HG03039 (cell line): ENCODE measurements at regions not wholly inside any gene's neighbourhood (a gene's known extent, or its start where the extent isn't known, plus 50 kb on each side); places are given as distances from the start of the nearest gene placed in this dataset.

ENCODE experiments used
- ATAC-seq: cut with Tn5 transposase; IDR thresholded peaks from one replicate; pipeline ENCODE4 v1.9.1; 2021; ENCODE audit warnings: mild to moderate bottlenecking, moderate library complexity; ENCODE audit not compliant: unreplicated experiment

DNA sequence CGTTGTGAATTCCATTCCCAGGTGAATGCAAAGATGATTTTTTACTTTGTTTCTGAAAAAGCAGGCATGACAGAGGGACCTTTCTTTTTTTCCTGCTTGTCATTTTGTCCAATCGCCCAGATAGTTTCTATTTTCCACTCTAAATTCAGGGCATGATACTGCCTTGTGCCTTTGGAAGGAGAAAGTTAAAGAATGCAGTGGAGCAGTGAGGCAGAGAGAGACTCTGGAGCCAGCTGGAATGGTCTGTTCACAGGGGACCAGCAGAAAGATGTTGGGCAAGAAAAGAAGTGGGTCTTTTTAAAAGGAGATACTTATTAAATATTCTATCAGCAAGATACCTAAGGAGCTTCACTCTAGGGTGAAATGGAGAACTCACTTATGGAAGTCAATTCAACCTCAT, 532.3 kb downstream of the BRINP1 start:
- no peak for ATAC-seq

- no peak for ATAC-seq
Measured at GRCh38 chr9:118871531-118871930, 497.7 kb downstream of the BRINP1 start.

DNA sequence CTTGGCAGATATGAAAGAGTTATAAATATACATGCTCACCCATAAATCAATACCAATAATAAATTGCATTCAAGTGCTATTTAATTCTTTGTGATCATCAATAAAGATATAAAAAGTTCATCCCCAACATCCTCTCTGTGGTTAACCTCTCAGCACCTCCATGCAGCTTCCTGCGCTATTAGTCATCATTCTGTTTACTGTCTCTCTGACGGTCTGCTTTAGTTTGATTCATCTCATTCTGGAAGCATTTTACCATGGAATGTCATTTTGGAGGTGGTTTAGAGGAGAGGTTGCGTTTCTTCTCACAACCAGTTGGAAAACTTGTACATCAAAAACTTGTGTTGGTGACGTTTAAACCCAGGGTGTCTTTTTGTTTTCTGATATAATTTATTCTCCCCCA, 486.6 kb downstream of the BRINP1 start:
- no peak for ATAC-seq

GRCh38 chr9:118883411-118883810, 485.8 kb downstream of the BRINP1 start:
- no peak for ATAC-seq

DNA sequence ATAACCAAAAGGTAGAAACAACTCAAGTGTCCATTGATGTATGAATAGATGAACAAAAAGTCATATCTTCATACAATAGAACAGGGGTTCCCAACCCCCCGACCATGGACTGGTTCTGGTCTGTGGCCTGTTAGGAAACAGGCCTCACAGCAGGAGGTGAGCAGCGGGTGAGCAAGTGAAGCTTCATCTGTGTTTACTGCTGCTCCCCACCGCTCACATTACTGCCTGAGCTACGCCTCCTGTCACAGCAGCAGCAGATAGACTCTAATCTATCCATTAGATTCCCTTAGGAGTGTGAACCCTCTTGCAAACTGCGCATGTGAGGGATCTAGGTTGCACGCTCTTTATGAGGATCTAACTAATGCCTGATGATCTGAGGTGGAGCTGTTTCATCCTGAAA, 478.0 kb downstream of the BRINP1 start:
- no peak for ATAC-seq

DNA sequence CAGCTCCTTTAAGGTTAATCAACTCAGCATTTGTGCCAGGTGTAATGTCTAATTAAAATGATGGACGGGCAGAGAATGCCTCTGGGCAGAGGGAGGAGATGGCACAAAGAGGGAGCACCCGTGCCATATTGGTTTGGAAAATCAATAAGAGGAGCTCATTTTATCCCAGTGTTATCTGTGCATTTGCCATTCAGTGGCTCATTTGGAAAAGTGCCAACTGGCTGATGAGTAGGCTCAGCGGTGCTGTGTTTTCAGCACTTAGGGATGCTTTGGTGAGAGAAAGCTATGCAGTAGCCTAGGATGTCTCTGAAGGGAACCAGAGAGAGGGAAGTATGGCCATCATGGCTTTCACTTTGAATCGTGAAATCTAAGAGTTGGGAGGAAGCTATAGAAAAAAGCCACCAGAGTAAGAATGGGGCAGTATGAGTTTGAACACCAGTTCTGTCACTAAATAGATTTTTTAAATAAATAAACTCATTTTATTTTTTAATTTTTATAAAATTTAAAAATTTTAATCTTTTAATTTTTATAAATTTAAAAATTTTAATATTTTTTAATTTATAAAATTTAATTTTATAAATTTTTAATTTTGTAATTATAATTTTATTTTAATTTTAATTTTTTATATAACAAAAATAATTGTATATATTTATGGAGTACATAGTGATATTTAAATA, 472.8 kb downstream of the BRINP1 start:
- no peak for ATAC-seq

DNA sequence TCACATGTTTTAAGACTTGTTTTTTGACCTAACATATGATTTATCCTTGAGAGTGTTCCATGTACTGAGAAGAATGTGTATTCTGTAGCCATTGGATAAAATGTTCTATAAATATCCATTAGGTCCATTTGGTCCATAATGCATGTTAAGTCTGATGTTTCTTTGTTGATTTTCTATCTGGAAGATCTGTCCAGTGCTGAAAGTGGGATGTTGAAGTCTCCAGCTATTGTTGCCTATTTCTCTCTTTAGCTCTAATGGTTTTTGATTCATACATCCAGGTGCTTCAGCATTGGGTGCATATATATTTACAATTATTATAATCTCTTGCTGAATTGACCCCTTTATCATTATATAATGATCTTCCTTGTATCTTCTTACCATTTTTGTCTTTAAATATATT, 451.1 kb downstream of the BRINP1 start:
- no peak for ATAC-seq

- no peak for ATAC-seq
Measured at GRCh38 chr9:118928722-118929121, 440.5 kb downstream of the BRINP1 start.

- no peak for ATAC-seq
Measured at GRCh38 chr9:118929287-118929686, 439.9 kb downstream of the BRINP1 start.

DNA sequence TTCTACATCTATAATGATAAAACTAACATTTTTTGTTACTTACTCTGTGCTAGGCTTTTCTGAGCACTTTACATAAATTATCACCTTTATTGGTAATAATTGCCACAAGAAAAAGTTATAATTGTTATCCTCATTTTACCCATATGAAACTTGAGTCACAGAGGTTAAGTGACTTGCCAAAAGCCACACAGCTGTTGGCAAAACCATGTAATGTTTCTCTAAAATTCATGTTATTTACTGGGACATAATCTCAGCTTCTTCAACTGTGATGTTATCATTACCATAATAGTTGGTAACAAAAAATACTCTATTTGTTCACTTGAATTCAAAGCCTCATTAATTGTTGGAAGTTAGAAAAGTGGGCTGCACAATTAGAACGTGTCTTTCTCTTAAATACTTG, 437.3 kb downstream of the BRINP1 start:
- no peak for ATAC-seq

DNA sequence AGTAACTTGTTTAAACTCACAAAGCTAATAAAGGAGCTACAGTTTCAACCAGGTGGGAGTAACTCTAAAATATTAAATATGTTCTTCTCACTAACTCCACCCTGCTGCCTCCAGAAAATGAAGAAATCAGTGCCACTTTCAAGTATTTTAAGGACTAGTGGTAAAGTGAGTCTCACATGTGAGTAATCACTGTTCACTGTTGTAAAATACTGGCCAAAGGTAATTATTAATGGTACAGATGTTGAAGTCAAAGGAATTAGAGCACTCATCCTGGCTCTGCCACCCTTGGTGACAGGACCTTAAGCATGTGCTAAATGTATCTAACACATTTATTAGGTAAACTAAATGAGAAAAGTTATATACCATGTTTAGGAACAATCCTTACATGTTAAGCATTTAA, 430.7 kb downstream of the BRINP1 start:
- ATAC-seq, result no peak

- ATAC-seq, result no peak
Measured at GRCh38 chr9:118940473-118940872, 428.8 kb downstream of the BRINP1 start.

GRCh38 chr9:118946669-118947068, 422.6 kb downstream of the BRINP1 start:
- no peak for ATAC-seq

DNA sequence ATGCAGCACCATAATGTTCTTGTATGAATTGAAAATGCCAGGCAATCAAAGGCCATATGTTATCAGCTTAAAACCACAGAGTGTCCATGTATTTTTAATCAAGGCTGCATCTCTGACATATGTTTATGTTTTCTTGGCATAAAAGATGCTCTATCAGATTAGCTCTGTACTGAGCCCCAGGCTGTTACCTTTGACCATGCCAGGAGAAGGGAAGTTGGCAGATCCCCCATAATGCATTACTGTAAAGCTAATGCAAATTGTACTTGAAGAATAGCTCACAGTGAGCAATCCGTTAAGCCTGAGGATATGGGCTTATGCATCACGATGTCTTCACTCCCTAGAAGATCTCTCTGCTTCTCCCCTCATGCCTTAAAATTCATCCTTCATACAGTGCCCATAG, 414.4 kb downstream of the BRINP1 start:
- ATAC-seq, result no peak

DNA sequence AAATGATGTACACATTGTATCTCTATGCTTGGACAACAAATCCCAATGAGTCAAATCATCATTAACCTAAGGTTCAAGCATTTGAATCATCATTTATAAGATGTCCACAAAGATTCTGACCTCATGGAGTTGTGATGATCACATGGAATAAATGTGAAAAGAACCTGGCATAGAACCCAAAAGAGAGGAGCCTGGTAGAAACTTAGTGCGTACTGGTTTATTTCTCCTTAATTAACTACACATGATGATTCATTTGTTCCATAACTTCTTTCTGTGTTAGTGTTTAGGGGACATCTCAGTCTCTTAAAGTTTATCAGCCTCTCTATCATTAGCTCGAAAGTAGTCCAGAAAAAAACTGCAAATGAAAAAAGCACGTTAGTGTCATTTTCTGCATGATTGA, 411.6 kb downstream of the BRINP1 start:
- no peak for ATAC-seq

- ATAC-seq, result no peak
Measured at GRCh38 chr9:118959366-118959765, 409.9 kb downstream of the BRINP1 start.

GRCh38 chr9:118961857-118962256, 407.4 kb downstream of the BRINP1 start:
- ATAC-seq, result no peak

GRCh38 chr9:118962426-118962825, 406.8 kb downstream of the BRINP1 start:
- no peak for ATAC-seq

- no peak for ATAC-seq
Measured at GRCh38 chr9:118963674-118964073, 405.6 kb downstream of the BRINP1 start.

DNA sequence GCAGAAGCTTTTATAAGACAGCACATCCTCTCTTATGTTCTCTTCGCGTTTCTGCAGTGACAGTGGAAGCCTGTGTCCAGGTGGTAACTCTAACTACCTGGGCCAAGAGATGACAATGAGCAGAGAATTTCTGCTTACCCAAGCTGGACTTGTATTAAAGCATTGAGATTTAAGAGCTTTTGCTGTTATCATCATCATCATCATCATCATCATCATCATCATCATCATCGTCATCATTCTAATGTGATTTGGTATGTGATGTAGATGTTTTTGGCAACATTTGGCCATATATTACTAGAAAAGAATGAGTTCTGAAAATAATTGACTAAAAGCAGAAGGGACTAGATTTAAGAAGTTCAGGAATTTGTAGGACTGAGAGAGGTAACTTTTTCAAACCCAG, 401.3 kb downstream of the BRINP1 start:
- no peak for ATAC-seq

DNA sequence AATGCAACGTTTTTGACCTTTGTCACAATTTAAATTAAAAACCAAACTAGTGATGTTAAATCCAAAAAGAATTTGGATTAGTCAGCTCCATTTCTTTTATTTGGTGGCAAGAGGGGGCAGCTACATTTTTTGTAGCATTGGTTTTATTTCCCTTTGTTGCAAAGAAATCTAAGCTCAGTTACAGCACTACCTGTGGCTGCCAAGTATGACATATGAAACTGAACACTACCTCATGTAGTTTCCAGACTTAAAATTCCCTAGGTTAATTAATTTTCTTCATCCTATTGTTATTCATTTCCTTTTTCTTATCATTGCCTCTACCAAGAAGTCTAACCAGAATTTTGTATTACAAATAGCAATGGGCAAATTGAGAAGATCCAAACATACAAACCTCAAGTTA, 393.5 kb downstream of the BRINP1 start:
- no peak for ATAC-seq

DNA sequence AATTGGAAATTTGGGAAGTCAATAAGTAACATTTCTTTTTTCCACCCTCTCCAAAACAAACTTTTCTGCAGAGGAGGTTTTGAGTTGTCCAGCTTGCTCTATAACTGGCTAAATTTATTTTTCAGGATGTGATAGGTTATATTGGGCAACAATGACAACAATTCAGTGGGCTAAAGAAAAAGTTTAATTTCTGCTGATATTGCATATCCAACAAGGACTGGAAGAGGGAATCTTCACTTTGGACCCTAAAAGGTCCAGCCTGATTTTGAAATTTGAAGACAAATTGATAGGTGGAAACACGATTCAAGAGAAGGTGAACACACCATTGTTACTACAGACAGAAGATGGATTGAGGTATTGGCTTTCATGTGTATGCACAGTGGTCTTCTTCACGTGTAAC, 393.1 kb downstream of the BRINP1 start:
- no peak for ATAC-seq

DNA sequence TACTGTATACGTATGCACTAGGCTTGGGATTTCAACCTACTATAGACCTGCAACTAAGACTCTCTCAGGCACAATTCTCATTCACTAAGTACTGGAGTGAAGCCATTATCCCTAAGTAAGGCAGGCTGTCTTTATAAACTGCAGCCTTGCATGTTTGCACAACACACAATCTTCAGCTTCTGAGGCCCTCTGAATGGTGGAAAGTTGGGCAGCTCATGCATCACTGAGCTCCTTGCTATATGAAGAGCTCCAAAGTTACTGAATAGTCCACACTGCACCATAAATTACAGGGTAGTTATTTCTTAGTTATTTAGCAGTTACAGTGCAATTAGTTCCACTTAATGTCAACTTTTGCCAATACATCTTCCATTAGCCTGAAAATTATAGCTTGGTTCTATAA, 384.6 kb downstream of the BRINP1 start:
- no peak for ATAC-seq
